NB4 (cell line): ENCODE measurements at regions not wholly inside any gene's neighbourhood (a gene's known extent, or its start where the extent isn't known, plus 50 kb on each side); places are given as distances from the start of the nearest gene placed in this dataset.

Source experiments
- MYC ChIP-seq: IDR thresholded peaks from 2 replicates; pipeline ENCODE4 v1.6.1; 2011; ENCODE audit warnings: low read depth, low read length
- POLR2A ChIP-seq: IDR thresholded peaks from 2 replicates; pipeline ENCODE4 v1.6.1; 2011; ENCODE audit warnings: mild to moderate bottlenecking; ENCODE audit not compliant: insufficient read length; ENCODE audit errors: extremely low read depth
- TF ChIP-seq, protein P1 (sequence below): IDR thresholded peaks from one replicate; pipeline ENCODE4 v1.5.1; 2012; ENCODE audit warnings: low read depth, low read length

DNA sequence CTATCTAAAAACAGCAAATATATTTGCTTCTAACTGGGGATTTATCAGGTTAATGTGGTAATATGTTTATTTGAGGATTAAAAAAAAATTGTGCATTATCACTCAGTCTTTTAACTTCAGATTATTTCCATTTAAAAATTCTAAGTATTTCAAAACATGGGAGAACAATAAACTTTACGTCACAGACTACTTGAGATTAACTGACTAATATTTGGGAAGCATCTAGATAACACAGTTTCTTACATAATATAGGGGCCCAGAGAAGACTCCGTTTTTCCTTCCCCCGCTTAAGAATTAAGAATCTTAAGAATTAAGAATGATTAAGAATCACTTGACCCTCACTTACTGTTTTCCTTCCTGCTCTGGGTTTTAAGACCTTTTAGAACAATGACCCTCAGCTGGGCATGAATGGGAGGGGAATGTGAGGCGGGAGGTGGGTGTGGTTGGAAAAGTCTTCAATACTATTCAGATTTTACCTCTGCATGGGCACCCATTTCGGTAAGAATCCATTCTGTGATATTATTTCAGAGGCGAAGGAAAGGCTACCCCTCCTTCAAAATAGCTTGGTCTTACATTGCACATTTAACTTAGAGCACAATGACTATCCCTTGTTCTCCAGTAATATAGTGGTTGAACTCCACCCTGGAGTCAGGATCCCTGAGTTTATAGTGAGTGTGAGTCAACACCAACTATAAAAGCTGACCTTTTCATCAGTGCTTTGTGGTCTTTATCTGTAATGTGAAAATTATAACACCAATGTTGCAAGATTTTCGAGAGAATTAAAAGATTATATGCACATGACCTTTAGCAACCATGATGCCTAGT is 821.3 kb downstream of the USP25 start:
- TF ChIP-seq POLR2A, result no peak
- TF ChIP-seq, protein P1, sequence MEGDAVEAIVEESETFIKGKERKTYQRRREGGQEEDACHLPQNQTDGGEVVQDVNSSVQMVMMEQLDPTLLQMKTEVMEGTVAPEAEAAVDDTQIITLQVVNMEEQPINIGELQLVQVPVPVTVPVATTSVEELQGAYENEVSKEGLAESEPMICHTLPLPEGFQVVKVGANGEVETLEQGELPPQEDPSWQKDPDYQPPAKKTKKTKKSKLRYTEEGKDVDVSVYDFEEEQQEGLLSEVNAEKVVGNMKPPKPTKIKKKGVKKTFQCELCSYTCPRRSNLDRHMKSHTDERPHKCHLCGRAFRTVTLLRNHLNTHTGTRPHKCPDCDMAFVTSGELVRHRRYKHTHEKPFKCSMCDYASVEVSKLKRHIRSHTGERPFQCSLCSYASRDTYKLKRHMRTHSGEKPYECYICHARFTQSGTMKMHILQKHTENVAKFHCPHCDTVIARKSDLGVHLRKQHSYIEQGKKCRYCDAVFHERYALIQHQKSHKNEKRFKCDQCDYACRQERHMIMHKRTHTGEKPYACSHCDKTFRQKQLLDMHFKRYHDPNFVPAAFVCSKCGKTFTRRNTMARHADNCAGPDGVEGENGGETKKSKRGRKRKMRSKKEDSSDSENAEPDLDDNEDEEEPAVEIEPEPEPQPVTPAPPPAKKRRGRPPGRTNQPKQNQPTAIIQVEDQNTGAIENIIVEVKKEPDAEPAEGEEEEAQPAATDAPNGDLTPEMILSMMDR, result no peak
- no peak for TF ChIP-seq MYC
